ENCODE measurements at regions not wholly inside any gene's neighbourhood (a gene's known extent, or its start where the extent isn't known, plus 50 kb on each side); places are given as distances from the start of the nearest gene placed in this dataset.

DNA sequence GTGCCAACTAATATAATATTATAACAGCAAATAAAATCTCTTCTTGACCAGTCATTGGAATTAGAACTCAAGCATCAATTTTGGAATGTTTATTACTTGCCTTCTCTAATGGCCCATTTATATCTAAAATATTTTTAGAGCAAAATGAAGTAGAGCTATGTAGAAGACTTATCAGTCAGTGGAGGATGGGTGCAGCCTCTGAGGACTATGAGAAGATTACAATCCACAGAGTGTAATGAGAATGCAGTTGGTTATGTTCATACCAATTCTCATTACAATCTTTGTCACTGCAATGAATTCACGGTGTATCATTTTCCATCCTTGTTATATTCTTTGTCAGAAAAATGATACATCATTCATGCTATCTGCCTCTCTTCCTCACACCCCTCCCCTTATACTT lies 878.1 kb downstream of the CENPC start:
- DNase-seq: no peak

DNA sequence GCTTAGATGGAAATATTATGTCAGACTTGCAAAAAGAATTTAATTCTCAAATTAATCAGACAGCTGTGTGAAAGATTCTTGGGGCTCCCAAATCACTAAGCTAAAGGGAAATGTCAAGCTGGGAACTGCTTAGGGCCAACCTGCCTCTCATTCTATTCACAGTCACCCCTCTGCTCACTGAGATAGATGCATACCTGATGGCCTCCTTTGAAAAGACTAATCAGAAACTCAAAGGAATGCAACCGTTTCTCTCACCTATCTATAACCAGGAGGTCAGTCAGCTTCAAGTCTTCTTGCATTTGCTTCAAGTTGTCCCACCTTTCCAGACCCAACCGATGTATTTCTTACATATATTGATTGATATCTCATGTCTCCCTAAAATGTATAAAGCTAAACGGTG lies 882.7 kb downstream of the CENPC start:
- no peak for DNase-seq

- no peak for DNase-seq
Measured at GRCh38 chr4:66658809-66659208, 886.5 kb downstream of the CENPC start.

GRCh38 chr4:66655505-66655904 lies 889.8 kb downstream of the CENPC start:
- no peak for DNase-seq

DNA sequence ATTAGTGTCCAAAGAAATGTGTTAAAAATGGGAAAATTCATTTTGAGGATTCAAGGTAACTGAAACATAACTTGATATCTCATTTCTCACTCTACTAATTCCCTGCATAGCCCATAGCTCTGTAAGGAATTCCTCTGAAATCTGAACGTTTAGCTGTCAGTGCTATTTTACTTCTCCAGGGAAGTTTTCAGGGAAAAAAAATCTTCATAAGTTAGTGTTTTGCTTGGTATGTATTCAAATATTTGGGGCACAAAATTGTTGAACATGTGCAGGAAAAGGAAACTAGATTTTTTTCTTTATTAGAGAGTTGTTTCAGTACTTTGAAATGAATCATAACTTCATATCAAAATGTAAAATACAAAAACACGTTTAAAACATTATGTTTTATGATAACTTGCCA lies 891.4 kb downstream of the CENPC start:
- DNase-seq: no peak

DNA sequence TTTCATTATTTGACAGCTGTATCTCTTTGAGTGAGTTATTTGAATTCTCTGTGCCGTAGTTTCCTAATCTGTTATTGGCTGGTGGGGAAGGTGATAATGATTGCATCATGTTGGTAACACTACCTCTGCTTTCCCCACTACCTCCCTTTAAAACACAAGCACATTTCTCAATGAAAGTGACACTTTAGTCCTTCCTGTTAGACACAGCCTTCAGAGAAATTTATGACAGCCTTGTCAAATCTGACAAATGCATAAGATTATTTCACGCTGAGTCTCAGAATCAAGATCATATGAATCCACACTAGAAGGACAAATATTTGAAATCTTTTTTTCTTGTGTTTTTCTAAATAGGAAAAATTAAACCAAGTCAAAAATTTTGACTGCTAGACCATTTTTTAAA lies 896.1 kb downstream of the CENPC start:
- DNase-seq: no peak

- DNase-seq: no peak
Measured at GRCh38 chr4:66647926-66648325, 897.4 kb downstream of the CENPC start.

GRCh38 chr4:66647476-66647875 lies 897.8 kb downstream of the CENPC start:
- DNase-seq: no peak

DNA sequence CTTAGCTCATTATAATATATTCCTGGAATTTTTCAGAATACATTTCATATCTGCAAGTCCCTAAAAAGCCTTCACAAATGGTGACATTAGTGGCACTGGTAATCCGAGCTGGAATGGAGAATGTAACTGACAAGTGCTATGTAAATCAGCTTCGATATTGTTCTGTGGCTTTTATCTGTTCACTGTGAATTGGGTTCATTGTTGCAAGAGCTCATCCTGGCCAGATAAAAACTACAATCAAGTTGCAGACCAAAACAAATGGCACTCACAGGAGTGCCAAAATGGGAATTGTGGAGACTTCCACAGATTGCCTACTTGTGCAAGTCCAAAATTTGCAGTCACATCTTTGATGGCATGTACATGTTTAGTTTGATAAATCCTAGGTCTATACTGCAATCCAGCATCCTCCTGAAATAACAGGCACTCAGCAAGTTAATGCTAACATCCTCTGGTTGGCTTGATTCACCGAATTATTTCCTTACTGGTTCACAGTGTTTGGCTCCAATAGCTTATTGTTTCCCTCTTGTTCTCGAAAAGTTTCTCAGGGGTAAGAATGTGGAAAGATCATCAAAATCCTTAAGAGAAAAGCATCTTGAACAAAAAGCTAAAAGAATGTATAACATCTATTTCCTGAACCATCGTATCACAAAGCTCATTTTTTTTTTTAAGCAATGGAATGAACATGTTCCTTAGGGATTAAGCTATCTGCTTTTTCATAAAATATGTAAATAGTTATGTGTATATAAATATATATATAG lies 904.9 kb downstream of the CENPC start:
- DNase-seq: no peak

DNA sequence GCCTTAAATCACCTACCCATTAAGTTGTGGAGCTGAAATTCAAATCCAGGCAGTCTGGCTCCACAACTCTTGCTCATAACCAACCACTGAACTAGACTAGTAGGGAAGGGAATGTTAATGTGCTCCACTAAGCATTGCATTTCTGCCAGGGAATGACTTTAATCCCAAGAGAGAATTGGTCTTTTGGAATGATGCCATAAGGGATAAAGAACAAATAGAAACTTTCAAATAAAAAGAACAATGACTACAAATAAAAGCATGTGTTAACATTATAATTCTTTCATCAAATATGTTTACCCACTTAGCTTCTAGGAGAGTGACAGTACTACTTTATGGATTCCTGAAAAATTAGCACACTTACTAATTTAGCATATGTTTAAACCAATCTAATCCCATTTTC lies 905.9 kb downstream of the CENPC start:
- DNase-seq: no peak

DNA sequence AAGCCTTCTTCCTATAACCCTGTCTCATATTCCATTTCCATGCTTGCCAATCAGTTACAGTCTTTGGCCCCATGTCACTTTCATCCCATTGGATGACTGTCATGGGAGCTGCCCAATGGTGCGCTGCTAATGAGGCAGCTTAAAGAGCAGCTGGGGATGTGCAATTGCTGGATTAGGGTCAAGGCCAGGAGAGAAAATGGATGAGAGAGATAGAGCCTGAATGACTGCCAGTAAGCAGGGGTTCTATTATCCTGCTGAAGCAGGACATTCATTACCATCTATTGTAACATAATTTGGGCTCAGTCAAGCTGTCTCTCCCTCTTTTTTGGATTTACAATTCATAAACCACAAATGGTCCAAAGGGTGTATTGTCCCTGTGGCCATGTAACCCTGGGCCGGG lies 909.0 kb downstream of the CENPC start:
- no peak for DNase-seq

DNA sequence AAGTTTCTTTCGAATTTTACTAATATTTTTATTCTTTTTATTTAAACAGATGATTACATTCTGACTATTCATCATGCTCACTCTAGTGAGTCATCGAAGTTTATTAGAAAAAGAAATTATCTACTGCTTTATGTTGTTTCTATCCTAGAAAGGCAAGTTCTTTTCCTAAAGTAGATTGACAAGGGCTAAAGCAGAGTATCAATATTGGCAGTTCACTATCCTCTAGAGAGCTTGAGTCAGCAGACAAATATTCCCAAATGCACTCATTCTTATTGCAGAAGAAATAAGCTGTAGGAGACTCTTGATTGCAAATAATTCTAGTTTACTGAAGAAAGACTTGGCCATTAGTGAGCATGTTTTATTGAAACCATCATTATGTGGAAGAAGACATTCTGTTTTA lies 911.8 kb downstream of the CENPC start:
- DNase-seq: no peak

DNA sequence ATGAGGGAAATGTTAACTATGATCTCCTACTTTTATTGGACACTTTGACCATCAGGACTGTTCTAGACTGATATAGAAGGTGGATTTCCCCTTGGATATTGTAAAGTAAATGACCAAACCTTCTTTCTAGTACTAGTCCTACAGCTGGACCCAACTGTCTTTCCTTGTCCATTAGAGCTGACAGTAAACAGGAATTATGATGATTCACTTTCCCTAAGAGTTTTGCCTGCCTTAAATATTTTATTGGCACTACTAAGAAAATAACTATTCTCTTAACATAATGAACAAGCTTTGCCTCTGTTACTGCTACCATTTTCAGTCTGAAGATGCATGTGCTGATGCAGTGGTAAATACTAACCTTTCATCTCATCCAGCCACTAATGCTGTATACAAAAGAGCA lies 915.4 kb downstream of the CENPC start:
- DNase-seq: no peak

GRCh38 chr4:66628146-66628545 lies 917.2 kb downstream of the CENPC start:
- no peak for DNase-seq

GRCh38 chr4:66625480-66625879 lies 919.8 kb downstream of the CENPC start:
- DNase-seq: no peak

GRCh38 chr4:66613591-66613990 lies 931.7 kb downstream of the CENPC start:
- DNase-seq: no peak

GRCh38 chr4:66609014-66609413 lies 936.3 kb downstream of the CENPC start:
- DNase-seq: no peak

DNA sequence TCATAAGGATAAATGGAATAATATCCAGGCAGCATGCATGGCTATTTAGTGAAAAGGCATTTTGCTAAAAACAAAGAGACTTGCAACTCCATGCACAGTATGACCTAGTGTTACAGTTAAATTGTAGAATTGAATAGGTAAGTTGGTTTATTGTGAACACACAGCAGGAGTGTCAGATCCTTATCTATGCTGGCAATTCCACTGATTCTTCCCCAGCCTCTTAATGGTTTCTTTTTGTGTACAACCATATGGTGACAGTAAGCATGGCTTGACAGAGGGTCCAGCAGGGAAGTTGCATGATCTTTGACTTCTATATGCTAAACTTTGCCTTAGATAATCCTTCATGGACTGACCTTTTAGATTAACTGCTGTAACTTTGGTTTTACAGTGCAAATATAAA lies 936.6 kb upstream of the EPHA5 start:
- no peak for DNase-seq

DNA sequence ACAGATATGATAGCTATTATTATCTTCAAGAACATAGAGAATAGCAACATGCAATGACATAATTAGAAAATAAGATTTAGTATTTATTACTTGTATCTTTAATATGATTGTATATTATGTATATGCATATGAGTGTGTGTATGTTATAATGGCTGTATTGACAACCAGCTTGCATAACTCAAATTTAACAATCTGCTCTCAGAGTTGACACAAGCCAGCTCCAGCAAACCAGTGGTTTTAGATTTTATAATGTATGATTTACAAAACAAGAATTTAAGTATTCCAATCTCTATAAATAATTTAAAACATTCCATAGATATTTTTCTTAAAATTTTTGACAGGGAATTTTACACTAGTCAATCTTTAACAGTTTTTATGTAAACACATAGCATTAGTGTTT lies 935.9 kb upstream of the EPHA5 start:
- DNase-seq: no peak

DNA sequence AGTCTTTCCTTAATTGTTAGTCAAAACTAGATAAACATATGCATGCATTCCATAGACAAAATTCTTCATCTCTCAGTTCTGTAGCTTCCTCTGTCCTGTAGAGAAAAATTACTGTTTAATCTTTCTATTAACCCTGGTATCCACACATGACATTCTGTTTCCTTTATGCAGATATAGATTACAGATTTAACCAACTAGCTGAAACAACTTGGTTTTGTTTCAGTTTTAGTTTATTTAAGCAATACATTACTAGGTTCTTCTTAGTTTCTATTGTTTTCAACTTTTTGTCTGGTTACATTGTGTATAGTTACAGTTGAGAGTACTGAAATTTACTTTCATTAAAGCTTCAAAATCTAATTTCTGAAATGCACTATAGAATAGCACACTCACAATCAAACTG lies 933.9 kb upstream of the EPHA5 start:
- no peak for DNase-seq

- DNase-seq: no peak
Measured at GRCh38 chr4:66602622-66603021, 932.3 kb upstream of the EPHA5 start.

DNA sequence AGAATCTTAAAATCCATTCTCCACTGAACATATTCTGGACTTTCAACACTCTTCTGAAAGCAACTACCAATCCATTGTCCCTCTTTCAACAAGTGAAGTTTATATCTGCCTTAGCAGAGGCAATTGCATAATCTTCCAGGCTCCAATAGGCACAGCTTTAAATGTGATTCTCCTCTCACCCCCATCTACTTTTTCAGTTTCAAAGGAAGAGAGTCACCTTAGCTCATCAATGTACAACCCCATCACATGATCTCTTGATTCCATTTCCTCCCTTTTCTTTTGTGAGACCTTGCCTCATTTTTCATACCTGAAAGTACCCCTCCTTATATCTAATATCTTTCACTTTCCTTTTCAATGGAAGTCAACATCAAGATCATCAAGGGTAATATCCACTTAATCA lies 921.7 kb upstream of the EPHA5 start:
- no peak for DNase-seq

DNA sequence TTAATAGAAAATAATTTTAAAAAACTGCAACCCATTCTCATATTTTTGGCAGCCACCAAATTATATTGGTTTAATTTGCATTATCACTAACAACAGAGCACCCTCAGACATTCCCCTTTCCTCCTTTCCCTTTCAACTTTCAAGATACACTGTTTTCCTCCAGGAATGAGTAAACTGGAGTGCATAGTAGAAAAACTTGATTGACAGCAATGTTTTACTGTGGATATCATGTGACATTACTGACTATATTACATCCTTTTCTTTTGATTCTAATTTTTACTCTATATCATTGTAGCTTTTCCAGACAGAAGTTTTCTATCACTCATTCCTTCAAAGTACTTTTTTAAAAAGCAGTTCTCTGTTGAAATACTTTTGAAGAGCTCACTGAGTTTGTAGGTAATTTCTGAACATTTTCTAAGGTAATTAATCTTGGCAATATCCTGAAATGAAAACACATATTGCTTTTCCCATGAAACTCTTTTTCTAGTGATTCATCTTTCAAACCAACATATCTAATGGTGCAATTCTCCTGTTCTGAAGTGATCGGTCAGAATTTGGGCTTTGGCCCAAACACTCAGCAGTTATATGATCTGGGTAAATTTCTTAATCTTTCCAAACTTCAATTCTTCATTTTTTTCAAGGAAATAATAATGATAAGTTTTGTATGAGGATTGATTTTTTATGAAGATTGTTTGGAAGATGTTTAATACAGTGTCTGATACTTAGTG lies 920.4 kb upstream of the EPHA5 start:
- DNase-seq: no peak

DNA sequence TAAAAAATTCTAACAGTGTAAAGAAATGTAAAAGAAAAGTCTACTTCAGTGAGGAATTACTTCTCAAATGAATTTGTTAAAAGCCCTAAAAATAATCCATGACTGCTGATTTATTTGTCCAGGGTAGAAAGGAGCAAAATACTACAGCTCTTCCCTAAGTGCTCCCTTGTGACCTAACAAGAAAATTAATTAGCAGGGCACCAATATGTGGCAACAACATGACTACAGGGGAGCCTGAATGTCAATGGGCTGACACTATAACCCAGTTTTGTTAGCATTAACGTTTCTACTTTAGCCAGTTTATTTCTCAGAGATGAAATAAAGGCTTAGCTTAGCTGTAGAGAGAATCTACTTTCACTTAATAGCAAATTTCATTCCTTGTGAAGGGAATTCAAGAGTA lies 918.9 kb upstream of the EPHA5 start:
- no peak for DNase-seq

DNA sequence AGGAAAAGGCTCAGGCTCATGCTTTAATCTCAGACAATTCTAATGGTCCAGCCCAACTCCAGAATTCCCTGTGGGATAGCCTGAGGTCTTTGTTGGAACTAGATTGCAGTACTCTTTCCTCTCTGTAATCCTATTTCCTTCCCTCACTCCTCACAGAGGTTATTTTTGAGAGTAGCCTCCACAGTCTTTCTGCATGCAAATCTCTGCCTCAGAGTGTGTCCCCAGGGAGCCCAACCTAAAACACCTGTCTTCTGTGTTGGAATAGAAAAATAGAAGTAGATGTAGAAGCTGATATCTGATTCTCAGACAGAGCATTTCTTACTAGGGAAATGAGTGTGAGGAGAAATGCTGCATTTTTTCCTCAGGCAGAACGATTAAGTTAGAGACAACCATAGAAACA lies 915.5 kb upstream of the EPHA5 start:
- no peak for DNase-seq
